ENCODE measurements at regions not wholly inside any gene's neighbourhood (a gene's known extent, or its start where the extent isn't known, plus 50 kb on each side); places are given as distances from the start of the nearest gene placed in this dataset.

GRCh38 chr10:117686606-117687005 lies 144.1 kb downstream of the EMX2 start:
- Histone ChIP-seq H3K27ac (ENCODE audit: low read depth, low read length) (no peak overlapping the region), H3K4me3 (ENCODE audit: low read length) (no peak overlapping the region), H3K9me3 (ENCODE audit: insufficient read depth, low read depth, low read length) (no peaks in the 10 kb centered on the region), H3K27me3 (ENCODE audit: insufficient read depth, low read length) (no peaks in the 10 kb centered on the region; the same call in 1 of the 2 replicates), H3K4me1 (ENCODE audit: insufficient read depth, low read length) (peaks cover 8% of the 10 kb centered on the region; the same call in 1 of the 2 replicates), H3K36me3 (ENCODE audit: insufficient read depth, low read length) (no peaks in the 10 kb centered on the region), H3K9ac (ENCODE audit: low read depth, low read length) (no peak overlapping the region)
- 84% methylated on average over 4 of the region's 4 CpGs for WGBS

GRCh38 chr10:117688358-117688757 lies 145.8 kb downstream of the EMX2 start:
- Histone ChIP-seq H3K27ac (ENCODE audit: low read depth, low read length) (no peak overlapping the region), H3K36me3 (ENCODE audit: insufficient read depth, low read length) (no peaks in the 10 kb centered on the region), H3K9me3 (ENCODE audit: insufficient read depth, low read depth, low read length) (no peaks in the 10 kb centered on the region), H3K9ac (ENCODE audit: low read depth, low read length) (no peak overlapping the region), H3K4me3 (ENCODE audit: low read length) (no peak overlapping the region), H3K4me1 (ENCODE audit: insufficient read depth, low read length) (peaks cover 8% of the 10 kb centered on the region; the same call in 1 of the 2 replicates), H3K27me3 (ENCODE audit: insufficient read depth, low read length) (no peaks in the 10 kb centered on the region; the same call in 1 of the 2 replicates)
- 78% methylated on average over 2 of the region's 3 CpGs for WGBS

DNA sequence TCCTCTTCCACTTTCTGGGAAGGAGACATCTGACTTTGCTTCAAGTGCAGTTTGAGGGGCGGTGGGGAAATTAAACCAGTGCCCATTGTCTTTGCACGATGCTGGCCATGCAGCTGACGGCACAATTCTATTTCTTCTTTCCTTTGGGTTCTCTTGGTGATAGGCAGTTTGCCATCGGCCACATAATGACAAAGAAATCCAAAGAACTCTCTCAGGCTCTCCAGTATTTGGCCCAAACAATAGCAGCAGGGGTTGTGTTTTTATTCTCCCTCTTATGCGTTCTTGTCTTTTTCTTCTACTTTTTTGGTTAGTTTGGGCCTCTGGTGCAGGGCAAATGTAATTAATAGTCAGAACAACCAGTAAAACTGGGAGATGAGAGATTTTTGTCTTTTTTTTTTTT lies 147.0 kb downstream of the EMX2 start:
- H3K9me3 ChIP-seq (ENCODE audit: insufficient read depth, low read depth, low read length): no peaks in the 10 kb centered on the region
- no peaks in the 10 kb centered on the region for H3K36me3 ChIP-seq (ENCODE audit: insufficient read depth, low read length)
- no peak overlapping the region for H3K4me3 ChIP-seq (ENCODE audit: low read length)
- H3K9ac ChIP-seq (ENCODE audit: low read depth, low read length): no peak overlapping the region
- H3K27ac ChIP-seq (ENCODE audit: low read depth, low read length): no peak overlapping the region
- H3K27me3 ChIP-seq (ENCODE audit: insufficient read depth, low read length): no peaks in the 10 kb centered on the region; the same call in 1 of the 2 replicates
- H3K4me1 ChIP-seq (ENCODE audit: insufficient read depth, low read length): peaks cover 8% of the 10 kb centered on the region; the same call in 1 of the 2 replicates
- 83% methylated on average over 5 of the region's 5 CpGs for WGBS

DNA sequence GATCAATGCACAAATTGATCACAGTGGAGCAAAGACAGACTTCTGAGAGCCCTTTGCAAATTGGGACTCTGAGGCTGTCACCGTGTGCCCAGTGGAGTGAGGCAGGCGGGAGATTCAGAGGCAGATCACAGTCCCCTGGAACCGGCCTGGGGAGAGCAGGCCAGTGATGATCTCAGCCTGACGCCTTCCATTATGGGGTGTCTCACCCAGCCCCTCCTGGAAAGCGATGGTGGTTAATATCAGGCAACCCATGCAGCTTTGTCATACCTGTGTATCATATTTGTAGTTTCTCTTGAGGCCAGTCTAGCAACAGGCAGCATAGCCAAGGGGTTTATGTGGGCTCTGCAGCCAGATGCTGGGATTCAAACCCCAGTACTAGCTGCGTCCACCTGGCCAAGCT lies 147.8 kb downstream of the EMX2 start:
- Histone ChIP-seq H3K27ac (ENCODE audit: low read depth, low read length) (no peak overlapping the region), H3K4me3 (ENCODE audit: low read length) (no peak overlapping the region), H3K4me1 (ENCODE audit: insufficient read depth, low read length) (peaks cover 8% of the 10 kb centered on the region; the same call in 1 of the 2 replicates), H3K9me3 (ENCODE audit: insufficient read depth, low read depth, low read length) (no peaks in the 10 kb centered on the region), H3K9ac (ENCODE audit: low read depth, low read length) (no peak overlapping the region), H3K27me3 (ENCODE audit: insufficient read depth, low read length) (no peaks in the 10 kb centered on the region), H3K36me3 (ENCODE audit: insufficient read depth, low read length) (no peaks in the 10 kb centered on the region)
- WGBS: 84% methylated on average over 6 of the region's 6 CpGs

DNA sequence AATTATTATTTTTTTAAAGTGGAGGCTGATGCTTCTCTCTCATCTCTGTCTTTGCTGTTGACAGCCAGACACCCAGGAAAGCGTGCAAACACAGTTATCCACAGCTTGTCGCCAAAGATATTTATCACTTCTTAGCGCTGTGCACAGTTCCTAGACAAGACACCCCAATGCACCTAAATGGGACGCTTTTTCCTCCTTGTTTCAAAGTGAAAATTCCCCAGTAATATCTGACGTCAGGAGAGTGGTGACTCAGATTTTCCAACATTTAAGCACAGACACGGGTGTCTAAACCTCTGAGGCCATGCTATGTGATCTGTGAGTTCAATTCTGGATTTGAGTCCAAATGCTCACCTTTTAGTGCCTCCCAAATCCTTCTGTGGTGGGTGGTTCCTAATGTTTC lies 151.6 kb downstream of the EMX2 start:
- Histone ChIP-seq H3K27me3 (ENCODE audit: insufficient read depth, low read length) (no peaks in the 10 kb centered on the region), H3K9me3 (ENCODE audit: insufficient read depth, low read depth, low read length) (no peaks in the 10 kb centered on the region), H3K36me3 (ENCODE audit: insufficient read depth, low read length) (no peaks in the 10 kb centered on the region), H3K27ac (ENCODE audit: low read depth, low read length) (no peak overlapping the region), H3K4me3 (ENCODE audit: low read length) (no peak overlapping the region), H3K9ac (ENCODE audit: low read depth, low read length) (no peak overlapping the region), H3K4me1 (ENCODE audit: insufficient read depth, low read length) (peaks cover 8% of the 10 kb centered on the region; the same call in 1 of the 2 replicates)
- WGBS: 96% methylated on average over 6 of the region's 6 CpGs

DNA sequence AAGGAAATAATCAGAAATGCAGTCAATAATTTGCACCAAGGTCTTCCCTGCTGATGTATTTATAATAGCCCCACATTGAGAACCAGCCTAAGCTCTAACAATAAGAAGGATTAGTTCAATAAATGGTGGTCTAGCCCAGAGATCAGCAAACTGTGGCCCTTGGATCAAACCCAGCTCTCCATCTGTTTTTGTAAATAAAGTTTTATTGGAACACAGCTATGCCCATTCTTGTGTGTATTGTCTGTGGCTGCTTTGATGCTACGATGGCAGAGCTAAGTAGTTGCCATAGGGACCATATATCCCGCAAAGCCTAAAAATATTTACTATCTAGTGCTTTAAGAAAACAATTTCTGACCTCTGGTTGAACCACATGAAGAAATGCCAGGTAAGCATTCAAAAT lies 154.9 kb downstream of the EMX2 start:
- H3K4me3 ChIP-seq (ENCODE audit: low read length): no peak overlapping the region
- no peaks in the 10 kb centered on the region for H3K9me3 ChIP-seq (ENCODE audit: insufficient read depth, low read depth, low read length)
- no peaks in the 10 kb centered on the region for H3K4me1 ChIP-seq (ENCODE audit: insufficient read depth, low read length)
- WGBS: 93% methylated on average over 2 of the region's 2 CpGs
- no peaks in the 10 kb centered on the region for H3K36me3 ChIP-seq (ENCODE audit: insufficient read depth, low read length)
- no peak overlapping the region for H3K27ac ChIP-seq (ENCODE audit: low read depth, low read length)
- no peaks in the 10 kb centered on the region for H3K27me3 ChIP-seq (ENCODE audit: insufficient read depth, low read length)
- H3K9ac ChIP-seq (ENCODE audit: low read depth, low read length): no peak overlapping the region

DNA sequence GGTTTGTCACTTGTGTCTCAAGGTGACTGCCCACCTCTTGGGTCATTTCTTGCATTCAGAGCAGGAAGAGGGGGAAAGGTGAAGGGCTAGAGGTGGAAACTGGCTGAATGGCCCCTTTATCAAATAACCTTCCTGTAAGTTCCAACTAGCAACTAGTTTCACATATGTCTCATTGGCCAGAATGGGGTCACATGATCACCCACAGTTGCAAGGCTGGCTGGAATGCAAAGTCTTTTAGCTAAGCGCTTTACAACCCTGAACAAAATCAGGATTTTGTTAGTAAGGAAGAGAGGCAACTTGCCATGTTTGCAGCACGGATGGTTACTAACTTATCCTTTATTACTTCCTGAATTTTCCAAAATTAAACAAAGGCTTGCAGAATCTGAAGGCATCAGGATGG lies 156.3 kb downstream of the EMX2 start:
- Histone ChIP-seq H3K4me3 (ENCODE audit: low read length) (no peak overlapping the region), H3K27ac (ENCODE audit: low read depth, low read length) (no peak overlapping the region), H3K9me3 (ENCODE audit: insufficient read depth, low read depth, low read length) (no peaks in the 10 kb centered on the region), H3K9ac (ENCODE audit: low read depth, low read length) (no peak overlapping the region), H3K36me3 (ENCODE audit: insufficient read depth, low read length) (no peaks in the 10 kb centered on the region), H3K27me3 (ENCODE audit: insufficient read depth, low read length) (no peaks in the 10 kb centered on the region), H3K4me1 (ENCODE audit: insufficient read depth, low read length) (no peaks in the 10 kb centered on the region)
- 95% methylated on average over 2 of the region's 2 CpGs for WGBS

DNA sequence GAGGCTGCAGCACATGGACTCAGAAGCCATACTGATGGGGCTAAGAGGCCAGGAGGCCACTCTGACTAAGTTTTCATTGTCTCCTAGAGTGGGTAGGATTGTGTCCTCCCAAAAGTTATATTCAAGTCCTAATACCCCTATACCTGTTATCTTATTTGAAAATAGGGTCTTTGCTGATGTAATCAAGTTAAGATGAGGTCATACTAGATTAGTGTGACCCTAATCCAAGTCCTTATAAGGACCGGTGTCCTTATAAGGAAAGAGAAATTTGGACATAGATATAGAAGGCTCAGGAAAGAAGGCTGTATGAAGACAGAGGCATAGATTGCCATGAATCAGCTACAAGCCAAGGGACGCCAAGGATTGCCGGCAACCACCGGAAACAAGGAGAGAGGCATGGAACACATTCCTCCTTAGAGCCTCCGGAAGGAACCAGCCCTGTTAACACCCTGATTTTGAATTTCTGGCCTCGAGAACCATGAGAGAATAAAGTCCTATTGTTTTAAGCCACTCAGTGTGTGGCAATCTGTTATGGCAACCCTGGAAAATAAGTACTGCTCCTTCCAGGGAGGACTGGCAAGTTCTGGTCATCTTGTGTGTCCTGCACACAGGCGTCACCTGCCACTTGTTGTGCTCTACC lies 157.0 kb downstream of the EMX2 start:
- H3K9me3 ChIP-seq (ENCODE audit: insufficient read depth, low read depth, low read length): no peaks in the 10 kb centered on the region
- H3K27me3 ChIP-seq (ENCODE audit: insufficient read depth, low read length): no peaks in the 10 kb centered on the region
- 81% methylated on average over 7 of the region's 7 CpGs for WGBS
- no peak overlapping the region for H3K27ac ChIP-seq (ENCODE audit: low read depth, low read length)
- H3K4me1 ChIP-seq (ENCODE audit: insufficient read depth, low read length): no peaks in the 10 kb centered on the region
- no peaks in the 10 kb centered on the region for H3K36me3 ChIP-seq (ENCODE audit: insufficient read depth, low read length)
- no peak overlapping the region for H3K9ac ChIP-seq (ENCODE audit: low read depth, low read length)
- H3K4me3 ChIP-seq (ENCODE audit: low read length): no peak overlapping the region

GRCh38 chr10:117710181-117710798 lies 167.7 kb downstream of the EMX2 start:
- no peak overlapping the region for H3K9ac ChIP-seq (ENCODE audit: low read depth, low read length)
- no peaks in the 10 kb centered on the region for H3K9me3 ChIP-seq (ENCODE audit: insufficient read depth, low read depth, low read length)
- no peak overlapping the region for H3K4me3 ChIP-seq (ENCODE audit: low read length)
- 76% methylated on average over 8 of the region's 8 CpGs for WGBS
- no peaks in the 10 kb centered on the region for H3K4me1 ChIP-seq (ENCODE audit: insufficient read depth, low read length)
- H3K27ac ChIP-seq (ENCODE audit: low read depth, low read length): no peak overlapping the region
- H3K27me3 ChIP-seq (ENCODE audit: insufficient read depth, low read length): no peaks in the 10 kb centered on the region
- H3K36me3 ChIP-seq (ENCODE audit: insufficient read depth, low read length): no peaks in the 10 kb centered on the region

DNA sequence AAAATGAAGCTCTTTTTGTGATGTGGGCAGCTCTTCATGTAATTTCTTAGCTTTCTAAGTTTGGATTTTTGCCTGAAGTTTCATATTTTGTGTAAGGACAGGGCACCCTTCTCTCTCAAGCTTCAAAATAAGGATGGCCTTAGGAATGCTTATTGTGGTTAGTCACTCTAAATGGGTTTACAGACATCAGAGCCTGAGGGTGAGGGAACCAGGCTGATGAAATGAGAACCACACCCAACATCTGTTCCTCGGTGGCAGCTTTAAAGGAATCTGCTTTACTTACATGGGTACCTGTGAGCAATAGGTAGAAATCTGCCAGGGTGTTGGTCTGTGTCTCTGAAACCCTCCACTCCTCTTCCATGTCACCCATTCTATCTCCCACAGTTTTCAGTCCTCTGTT lies 174.3 kb downstream of the EMX2 start:
- H3K36me3 ChIP-seq (ENCODE audit: insufficient read depth, low read length): no peaks in the 10 kb centered on the region
- no peak overlapping the region for H3K9ac ChIP-seq (ENCODE audit: low read depth, low read length)
- no peaks in the 10 kb centered on the region for H3K9me3 ChIP-seq (ENCODE audit: insufficient read depth, low read depth, low read length)
- H3K27ac ChIP-seq (ENCODE audit: low read depth, low read length): no peak overlapping the region
- no peaks in the 10 kb centered on the region for H3K27me3 ChIP-seq (ENCODE audit: insufficient read depth, low read length)
- WGBS: 88% methylated on average over 1 of the region's 1 CpG
- no peak overlapping the region for H3K4me3 ChIP-seq (ENCODE audit: low read length)
- peaks cover 15% of the 10 kb centered on the region for H3K4me1 ChIP-seq (ENCODE audit: insufficient read depth, low read length)

GRCh38 chr10:117718986-117719920 lies 176.7 kb downstream of the EMX2 start:
- peaks cover 18% of the 10 kb centered on the region for H3K4me1 ChIP-seq (ENCODE audit: insufficient read depth, low read length)
- H3K27me3 ChIP-seq (ENCODE audit: insufficient read depth, low read length): no peaks in the 10 kb centered on the region
- H3K36me3 ChIP-seq (ENCODE audit: insufficient read depth, low read length): no peaks in the 10 kb centered on the region
- no peak overlapping the region for H3K27ac ChIP-seq (ENCODE audit: low read depth, low read length)
- no peak overlapping the region for H3K4me3 ChIP-seq (ENCODE audit: low read length)
- H3K9ac ChIP-seq (ENCODE audit: low read depth, low read length): no peak overlapping the region
- WGBS: 92% methylated on average over 8 of the region's 9 CpGs
- no peaks in the 10 kb centered on the region for H3K9me3 ChIP-seq (ENCODE audit: insufficient read depth, low read depth, low read length)

Data from HUES64 (cell line).